Smooth muscle cell (in vitro differentiated cells): ENCODE measurements at regions not wholly inside any gene's neighbourhood (a gene's known extent, or its start where the extent isn't known, plus 50 kb on each side); places are given as distances from the start of the nearest gene placed in this dataset.

Source experiments
- DNase-seq: peaks from one replicate; lab custom pipeline; 2025; ENCODE audit not compliant: unreplicated experiment; lab: John Stamatoyannopoulos, UW
- H2AFZ ChIP-seq: fragments of 200-600 bp; sonication (generic); 2 replicates; pipeline ENCODE4 v1.6.0; 2016; ENCODE audit warnings: antibody characterized with exemption, low read depth, mild to moderate bottlenecking
- H3F3A ChIP-seq: fragments of 200-600 bp; sonication (generic); 2 replicates; pipeline ENCODE4 v1.6.0; 2017; ENCODE audit warnings: antibody characterized with exemption, low read depth
- H3K27ac ChIP-seq: fragments of 200-600 bp; sonication (generic); 2 replicates; pipeline ENCODE4 v1.5.1; 2016; ENCODE audit warnings: low read depth, mild to moderate bottlenecking
- H3K27me3 ChIP-seq: fragments of 200-600 bp; sonication (generic); 2 replicates; pipeline ENCODE4 v1.6.1; 2016; ENCODE audit warnings: low read depth, mild to moderate bottlenecking
- H3K36me3 ChIP-seq: fragments of 200-600 bp; sonication (generic); 2 replicates; pipeline ENCODE4 v1.5.1; 2016; ENCODE audit warnings: low read depth
- H3K4me1 ChIP-seq: fragments of 200-600 bp; sonication (generic); 2 replicates; pipeline ENCODE4 v1.5.1; 2016; ENCODE audit warnings: low read depth
- H3K4me2 ChIP-seq: fragments of 200-600 bp; sonication (generic); 2 replicates; pipeline ENCODE4 v1.6.0; 2016; ENCODE audit warnings: mild to moderate bottlenecking
- H3K4me3 ChIP-seq: fragments of 200-600 bp; sonication (generic); 2 replicates; pipeline ENCODE4 v1.5.1; 2016; ENCODE audit warnings: mild to moderate bottlenecking
- H3K79me2 ChIP-seq: fragments of 200-600 bp; sonication (generic); 2 replicates; pipeline ENCODE4 v1.6.0; 2016; ENCODE audit warnings: low read depth, mild to moderate bottlenecking
- H3K9ac ChIP-seq: fragments of 200-600 bp; sonication (generic); 2 replicates; pipeline ENCODE4 v1.6.0; 2016; ENCODE audit warnings: low read depth
- H3K9me3 ChIP-seq: fragments of 200-600 bp; sonication (generic); replicated peaks from 2 replicates; pipeline ENCODE4 v1.5.1; 2016; ENCODE audit warnings: low read depth
- H4K20me1 ChIP-seq: fragments of 200-600 bp; sonication (generic); 2 replicates; pipeline ENCODE4 v1.6.0; 2016; ENCODE audit warnings: low read depth
- CTCF ChIP-seq: fragments of 200-600 bp; sonication (generic); IDR thresholded peaks from 2 replicates; pipeline ENCODE4 v1.5.1; 2017; ENCODE audit warnings: borderline replicate concordance, mild to moderate bottlenecking, antibody characterized with exemption; ENCODE audit not compliant: insufficient read depth, poor library complexity, severe bottlenecking
- WGBS: methylation state at CpG from one replicate; pipeline ENCODE4 v1.1.7; 2016; ENCODE audit warnings: low lambda C conversion rate; 5-methylcytosine and 5-hydroxymethylcytosine counted together

GRCh38 chr15:91534235-91534634 lies 319.3 kb upstream of the SLCO3A1 start:
- H3F3A ChIP-seq: no peaks in the 10 kb centered on the region
- H3K36me3 ChIP-seq: no peaks in the 10 kb centered on the region
- no peak overlapping the region for H2AFZ ChIP-seq
- TF ChIP-seq CTCF: no peak
- H3K27ac ChIP-seq: no peak overlapping the region
- H3K9me3 ChIP-seq: no peaks in the 10 kb centered on the region
- no peak overlapping the region for H3K9ac ChIP-seq
- no peaks in the 10 kb centered on the region for H3K27me3 ChIP-seq
- H3K4me3 ChIP-seq: no peak overlapping the region
- no peak for DNase-seq
- H4K20me1 ChIP-seq: no peaks in the 10 kb centered on the region
- H3K4me2 ChIP-seq: no peak overlapping the region
- H3K79me2 ChIP-seq: no peaks in the 10 kb centered on the region
- 85% methylated on average over 2 of the region's 2 CpGs for WGBS
- no peaks in the 10 kb centered on the region for H3K4me1 ChIP-seq

DNA sequence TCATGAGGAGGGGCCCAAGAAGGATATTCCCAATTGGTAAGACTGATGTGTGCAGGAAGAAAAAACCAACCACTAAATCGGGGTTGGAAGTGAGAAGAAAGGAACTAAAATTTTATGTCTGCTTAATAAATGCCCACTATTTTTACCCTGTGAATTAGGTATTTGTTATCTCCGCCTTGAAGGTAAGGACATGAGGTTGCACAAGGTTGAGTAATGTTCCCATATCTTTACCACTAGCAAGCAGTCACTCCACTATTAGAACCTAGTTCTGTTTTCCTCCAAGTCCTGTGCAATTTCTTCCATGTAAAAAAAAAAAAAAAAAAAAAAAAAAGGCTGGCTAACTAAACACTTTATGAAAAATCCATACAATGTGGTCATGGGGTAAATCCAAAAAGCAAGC lies 318.5 kb upstream of the SLCO3A1 start:
- Histone ChIP-seq H3K36me3 (no peaks in the 10 kb centered on the region), H3K4me2 (no peak overlapping the region), H3F3A (no peaks in the 10 kb centered on the region), H3K9me3 (no peaks in the 10 kb centered on the region), H3K4me3 (no peak overlapping the region), H3K79me2 (no peaks in the 10 kb centered on the region), H3K4me1 (no peaks in the 10 kb centered on the region), H3K9ac (no peak overlapping the region), H3K27ac (no peak overlapping the region), H4K20me1 (no peaks in the 10 kb centered on the region), H3K27me3 (no peaks in the 10 kb centered on the region), H2AFZ (no peak overlapping the region)
- 92% methylated on average over 2 of the region's 2 CpGs for WGBS
- DNase-seq: no peak
- no peak for TF ChIP-seq CTCF

DNA sequence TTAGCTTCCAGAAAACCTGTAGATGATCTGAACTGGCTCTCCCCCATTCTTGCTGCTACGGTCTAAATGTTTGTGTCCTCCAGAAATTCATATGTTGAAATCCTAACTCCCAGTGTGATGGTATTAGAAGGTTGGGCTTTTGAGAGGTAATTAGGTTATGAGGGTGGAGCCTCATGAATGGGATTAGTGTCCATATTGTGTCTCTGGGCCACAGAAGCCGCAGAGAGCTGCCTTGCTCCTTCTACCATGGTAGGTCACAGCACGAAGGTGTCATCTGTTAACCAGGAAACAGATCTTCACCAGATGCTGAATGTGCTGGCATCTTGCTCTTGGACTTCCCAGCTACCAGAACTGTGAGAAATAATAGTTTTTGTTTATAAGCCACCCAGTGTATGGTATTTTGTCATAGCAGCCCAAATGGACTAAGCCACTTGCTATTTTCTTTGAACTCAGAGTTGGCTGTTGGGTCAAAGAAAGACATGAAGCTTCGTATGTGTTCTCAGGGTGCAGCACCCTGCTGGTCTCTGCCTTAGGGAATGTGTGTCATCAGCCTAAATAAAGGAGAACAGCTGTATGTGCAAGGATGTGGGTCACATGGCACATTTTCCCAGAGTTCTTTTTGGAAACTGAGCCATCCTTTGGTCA lies 317.5 kb upstream of the SLCO3A1 start:
- no peak overlapping the region for H3K27ac ChIP-seq
- TF ChIP-seq CTCF: no peak
- DNase-seq: no peak
- no peaks in the 10 kb centered on the region for H3K4me1 ChIP-seq
- no peaks in the 10 kb centered on the region for H4K20me1 ChIP-seq
- H3K9ac ChIP-seq: no peak overlapping the region
- no peaks in the 10 kb centered on the region for H3F3A ChIP-seq
- WGBS: 86% methylated on average over 4 of the region's 4 CpGs
- no peaks in the 10 kb centered on the region for H3K9me3 ChIP-seq
- no peaks in the 10 kb centered on the region for H3K27me3 ChIP-seq
- H3K79me2 ChIP-seq: no peaks in the 10 kb centered on the region
- H3K36me3 ChIP-seq: no peaks in the 10 kb centered on the region
- H3K4me2 ChIP-seq: no peak overlapping the region
- H2AFZ ChIP-seq: no peak overlapping the region
- H3K4me3 ChIP-seq: no peak overlapping the region

DNA sequence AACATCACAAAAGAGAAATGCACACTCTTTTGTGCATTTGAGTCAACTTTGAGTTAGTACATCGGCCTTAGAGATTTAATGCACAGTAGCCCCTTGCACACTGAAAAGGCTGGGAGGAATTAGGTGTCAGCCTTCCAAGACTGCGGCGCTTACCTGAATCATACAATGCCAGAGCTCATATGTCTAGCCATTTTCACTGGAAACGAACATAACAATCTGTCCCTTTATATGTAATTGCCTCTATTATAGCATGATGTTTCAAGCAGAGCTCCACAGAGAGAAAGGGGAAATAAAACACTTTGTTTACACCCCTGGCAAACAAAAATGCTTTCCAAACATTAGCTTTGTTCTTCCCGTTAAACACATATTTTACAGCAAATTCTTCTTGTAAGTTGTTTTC lies 315.7 kb upstream of the SLCO3A1 start:
- no peaks in the 10 kb centered on the region for H4K20me1 ChIP-seq
- H3K4me2 ChIP-seq: no peak overlapping the region
- no peaks in the 10 kb centered on the region for H3F3A ChIP-seq
- DNase-seq: no peak
- H3K36me3 ChIP-seq: no peaks in the 10 kb centered on the region
- no peak for TF ChIP-seq CTCF
- no peaks in the 10 kb centered on the region for H3K4me1 ChIP-seq
- no peak overlapping the region for H2AFZ ChIP-seq
- no peaks in the 10 kb centered on the region for H3K9me3 ChIP-seq
- no peaks in the 10 kb centered on the region for H3K27me3 ChIP-seq
- H3K9ac ChIP-seq: no peak overlapping the region
- H3K27ac ChIP-seq: no peak overlapping the region
- H3K79me2 ChIP-seq: no peaks in the 10 kb centered on the region
- H3K4me3 ChIP-seq: no peak overlapping the region
- WGBS: 81% methylated on average over 5 of the region's 5 CpGs
